ENCODE measurements at regions not wholly inside any gene's neighbourhood (a gene's known extent, or its start where the extent isn't known, plus 50 kb on each side); places are given as distances from the start of the nearest gene placed in this dataset.

DNA sequence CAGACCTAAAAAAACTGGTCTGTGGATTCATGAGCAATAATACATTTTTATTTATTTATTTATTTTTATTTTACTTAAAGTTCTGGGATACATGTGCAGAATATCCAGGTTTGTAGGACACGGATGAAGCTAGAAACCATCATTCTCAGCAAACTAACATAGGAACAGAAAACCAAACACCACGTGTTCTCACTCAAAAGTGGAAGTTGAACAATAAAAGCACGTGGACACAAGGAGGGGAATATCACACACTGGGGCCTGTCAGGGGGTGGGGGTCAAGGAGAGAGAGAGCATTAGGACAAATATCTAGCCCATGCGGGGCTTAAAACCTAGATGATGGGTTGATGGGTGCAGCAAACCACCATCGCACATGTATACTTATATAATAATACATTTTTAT, 705.9 kb downstream of the RAB28 start:
- Histone ChIP-seq H3K27me3 (replicated peaks in 1 of 4; ENCODE audit: control extremely low read depth in 1 of 4, control insufficient read depth in 3 of 4, insufficient read depth in 4 of 4, low read length in 3 of 4) (no peaks in the 10 kb centered on the region), H4K20me1 (ENCODE audit: control insufficient read depth, insufficient read depth, low read length, poor library complexity, severe bottlenecking) (no peaks in the 10 kb centered on the region), H3K4me3 (ENCODE audit: control extremely low read depth in 1 of 5, extremely low read depth in 1 of 5, insufficient read depth in 1 of 5, low read depth in 2 of 5, low read length in 4 of 5) (no peak overlapping the region), H2AFZ (ENCODE audit: insufficient read depth, low read depth, low read length, poor library complexity, severe bottlenecking) (no peak overlapping the region), H3K36me3 (replicated peaks in 1 of 2; ENCODE audit: control extremely low read depth in 1 of 2, control insufficient read depth in 1 of 2, extremely low read depth in 1 of 2, insufficient read depth in 2 of 2, low read length in 1 of 2) (no peaks in the 10 kb centered on the region), H3K4me1 (ENCODE audit: control insufficient read depth in 2 of 2, insufficient read depth in 2 of 2, low read length in 2 of 2) (no peaks in the 10 kb centered on the region), H3K9ac (ENCODE audit: low read length) (no peak overlapping the region), H3K79me2 (ENCODE audit: control insufficient read depth, insufficient read depth, low read length) (no peaks in the 10 kb centered on the region), H3K9me3 (ENCODE audit: control extremely low read depth in 1 of 3, control insufficient read depth in 2 of 3, insufficient read depth in 1 of 3, low read length in 2 of 3) (peaks cover 0 to 1% (median 0%) of the 10 kb centered on the region in 3 donors), H3K27ac (ENCODE audit: low read length in 2 of 2) (no peak overlapping the region), H3K4me2 (replicated peaks; ENCODE audit: low read depth, low read length, poor library complexity, severe bottlenecking) (no peak overlapping the region)
- Mint-ChIP-seq H3K27me3 (no peaks in the 10 kb centered on the region), H3K4me3 (no peak overlapping the region), H3K27ac (no peak overlapping the region), H3K4me1 (no peaks in the 10 kb centered on the region), H3K9me3 (ENCODE audit: insufficient read depth) (no peaks in the 10 kb centered on the region)
- WGBS (ENCODE audit: insufficient coverage), result no CpG with 5 or more reads among the region's 5 CpGs
- no peak for DNase-seq
- CTCF ChIA-PET, result no interaction called here
- TF ChIP-seq, protein P1, sequence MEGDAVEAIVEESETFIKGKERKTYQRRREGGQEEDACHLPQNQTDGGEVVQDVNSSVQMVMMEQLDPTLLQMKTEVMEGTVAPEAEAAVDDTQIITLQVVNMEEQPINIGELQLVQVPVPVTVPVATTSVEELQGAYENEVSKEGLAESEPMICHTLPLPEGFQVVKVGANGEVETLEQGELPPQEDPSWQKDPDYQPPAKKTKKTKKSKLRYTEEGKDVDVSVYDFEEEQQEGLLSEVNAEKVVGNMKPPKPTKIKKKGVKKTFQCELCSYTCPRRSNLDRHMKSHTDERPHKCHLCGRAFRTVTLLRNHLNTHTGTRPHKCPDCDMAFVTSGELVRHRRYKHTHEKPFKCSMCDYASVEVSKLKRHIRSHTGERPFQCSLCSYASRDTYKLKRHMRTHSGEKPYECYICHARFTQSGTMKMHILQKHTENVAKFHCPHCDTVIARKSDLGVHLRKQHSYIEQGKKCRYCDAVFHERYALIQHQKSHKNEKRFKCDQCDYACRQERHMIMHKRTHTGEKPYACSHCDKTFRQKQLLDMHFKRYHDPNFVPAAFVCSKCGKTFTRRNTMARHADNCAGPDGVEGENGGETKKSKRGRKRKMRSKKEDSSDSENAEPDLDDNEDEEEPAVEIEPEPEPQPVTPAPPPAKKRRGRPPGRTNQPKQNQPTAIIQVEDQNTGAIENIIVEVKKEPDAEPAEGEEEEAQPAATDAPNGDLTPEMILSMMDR (IDR thresholded peaks at IDR 0.05), result no peak
- TF ChIP-seq EZH2 (IDR thresholded peaks at IDR 0.05; ENCODE audit: borderline replicate concordance, insufficient read depth, low read depth, low read length, poor library complexity, severe bottlenecking), result no peak
- POLR2A ChIA-PET, result no interaction called here
- ATAC-seq (ENCODE audit: low read depth), result no peak
- intact Hi-C loops (cut with micrococcal nuclease), result no loop called here

DNA sequence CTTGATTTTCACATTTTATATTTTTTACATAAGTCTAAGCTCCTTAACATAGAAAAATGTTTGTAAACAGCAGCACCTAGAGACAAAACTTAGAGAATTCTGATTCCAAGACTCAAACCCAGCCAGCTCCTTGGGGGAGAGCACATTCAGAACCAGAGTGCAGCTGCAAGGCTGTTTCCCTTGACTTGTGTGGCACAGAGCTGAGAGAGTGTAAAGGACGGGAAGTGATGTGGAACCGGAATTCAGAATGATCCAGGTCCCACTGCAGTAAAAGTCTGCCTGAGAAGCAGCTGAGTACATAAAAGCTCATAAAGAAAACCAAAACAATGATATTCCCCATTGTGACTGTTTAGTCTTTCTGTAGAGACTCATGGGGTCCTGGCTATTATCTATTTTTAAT, 713.8 kb downstream of the RAB28 start:
- intact Hi-C loops (cut with micrococcal nuclease), result no loop called here
- CTCF ChIA-PET, result no interaction called here

More for the DNA sequence above, 713.8 kb downstream of the RAB28 start:
- Mint-ChIP-seq H3K27me3 (no peaks in the 10 kb centered on the region), H3K9me3 (ENCODE audit: insufficient read depth) (no peaks in the 10 kb centered on the region), H3K4me1 (no peaks in the 10 kb centered on the region), H3K27ac (no peak overlapping the region), H3K4me3 (no peak overlapping the region)
- no peaks in the 10 kb centered on the region for H3K27me3 ChIP-seq (replicated peaks in 1 of 4; ENCODE audit: control extremely low read depth in 1 of 4, control insufficient read depth in 3 of 4, insufficient read depth in 4 of 4, low read length in 3 of 4)
- H4K20me1 ChIP-seq (ENCODE audit: control insufficient read depth, insufficient read depth, low read length, poor library complexity, severe bottlenecking), result no peaks in the 10 kb centered on the region
- ATAC-seq (ENCODE audit: low read depth), result no peak
- no peak overlapping the region for H3K4me3 ChIP-seq (ENCODE audit: control extremely low read depth in 1 of 5, extremely low read depth in 1 of 5, insufficient read depth in 1 of 5, low read depth in 2 of 5, low read length in 4 of 5)
- H3K9me3 ChIP-seq (ENCODE audit: control extremely low read depth in 1 of 3, control insufficient read depth in 2 of 3, insufficient read depth in 1 of 3, low read length in 2 of 3), result no peaks in the 10 kb centered on the region
- H3K36me3 ChIP-seq (replicated peaks in 1 of 2; ENCODE audit: control extremely low read depth in 1 of 2, control insufficient read depth in 1 of 2, extremely low read depth in 1 of 2, insufficient read depth in 2 of 2, low read length in 1 of 2), result no peaks in the 10 kb centered on the region
- H3K4me2 ChIP-seq (replicated peaks; ENCODE audit: low read depth, low read length, poor library complexity, severe bottlenecking), result no peak overlapping the region
- POLR2A ChIA-PET, result no interaction called here
- TF ChIP-seq, protein P1 (IDR thresholded peaks at IDR 0.05), result no peak
- TF ChIP-seq EZH2 (IDR thresholded peaks at IDR 0.05; ENCODE audit: borderline replicate concordance, insufficient read depth, low read depth, low read length, poor library complexity, severe bottlenecking), result no peak
- DNase-seq, result no peak
- H3K27ac ChIP-seq (ENCODE audit: low read length in 2 of 2), result no peak overlapping the region
- no peaks in the 10 kb centered on the region for H3K4me1 ChIP-seq (ENCODE audit: control insufficient read depth in 2 of 2, insufficient read depth in 2 of 2, low read length in 2 of 2)
- no peaks in the 10 kb centered on the region for H3K79me2 ChIP-seq (ENCODE audit: control insufficient read depth, insufficient read depth, low read length)
- H3K9ac ChIP-seq (ENCODE audit: low read length), result no peak overlapping the region
- no peak overlapping the region for H2AFZ ChIP-seq (ENCODE audit: insufficient read depth, low read depth, low read length, poor library complexity, severe bottlenecking)
- 60% methylated on average over 2 of the region's 2 CpGs for WGBS (ENCODE audit: insufficient coverage)

Measured in B cell (primary cell).